CD14-positive monocyte (primary cell): ENCODE measurements at regions not wholly inside any gene's neighbourhood (a gene's known extent, or its start where the extent isn't known, plus 50 kb on each side); places are given as distances from the start of the nearest gene placed in this dataset.

ENCODE experiments used
- DNase-seq, 3 donors: peaks; one replicate each; pipeline ENCODE4 v3.0.0-alpha.2; 2011 to 2022
- H2AFZ ChIP-seq: 2 replicates; pipeline ENCODE4 v1.6.0; 2012; ENCODE audit warnings: mild to moderate bottlenecking, low read depth, low read length, inconsistent platforms; ENCODE audit not compliant: insufficient read depth, poor library complexity, severe bottlenecking
- H3K27ac ChIP-seq, 2 donors: 1 replicate in 1 of 2; 2 replicates in 1 of 2; pipeline ENCODE4 v1.5.1; 2012 to 2013; ENCODE audit warnings: low read length in 2 of 2, control low read depth in 1 of 2, inconsistent platforms in 1 of 2, low read depth in 1 of 2, mild to moderate bottlenecking in 1 of 2
- H3K27me3 ChIP-seq, 2 donors: one replicate each; pipeline versions ENCODE4 v1.6.0 to v1.6.1; 2011 to 2013; ENCODE audit warnings: low read length in 2 of 2; ENCODE audit not compliant: control insufficient read depth in 2 of 2, insufficient read depth in 2 of 2
- H3K36me3 ChIP-seq, 2 donors: replicated peaks in 1 of 2; 1 replicate in 1 of 2; 2 replicates in 1 of 2; pipeline versions ENCODE4 v1.5.1 to v1.6.1; 2012 to 2013; ENCODE audit warnings: low read length in 2 of 2, control low read depth in 1 of 2, inconsistent platforms in 1 of 2, mild to moderate bottlenecking in 1 of 2; ENCODE audit not compliant: insufficient read depth in 2 of 2, control insufficient read depth in 1 of 2
- H3K4me1 ChIP-seq, 2 donors: 1 replicate in 1 of 2; 2 replicates in 1 of 2; pipeline versions ENCODE4 v1.5.1 to v1.6.1; 2012 to 2013; ENCODE audit warnings: low read length in 2 of 2, control low read depth in 1 of 2, inconsistent platforms in 1 of 2, mild to moderate bottlenecking in 1 of 2, moderate library complexity in 1 of 2; ENCODE audit not compliant: insufficient read depth in 2 of 2, control insufficient read depth in 1 of 2
- H3K4me2 ChIP-seq: replicated peaks from 2 replicates; pipeline ENCODE3; 2012; ENCODE audit warnings: low read length, moderate library complexity, mild to moderate bottlenecking; ENCODE audit not compliant: poor library complexity, severe bottlenecking; ENCODE audit errors: extremely low read depth
- H3K4me3 ChIP-seq, 3 experiments: fragments of 200-600 bp in 1 of 3; sonication (generic) in 1 of 3; replicated peaks in 1 of 3; 1 replicate in 2 of 3; 2 replicates in 1 of 3; pipeline ENCODE4 v1.5.1; 2011 to 2013; ENCODE audit warnings: low read length in 3 of 3, mild to moderate bottlenecking in 3 of 3, control low read depth in 2 of 3, low read depth in 2 of 3, inconsistent platforms in 1 of 3, moderate library complexity in 1 of 3
- H3K79me2 ChIP-seq: 2 replicates; pipeline ENCODE4 v1.6.0; 2012; ENCODE audit warnings: mild to moderate bottlenecking, control low read depth, inconsistent platforms, low read length, moderate library complexity; ENCODE audit not compliant: insufficient read depth
- H3K9ac ChIP-seq: 2 replicates; pipeline ENCODE4 v1.6.0; 2017; ENCODE audit warnings: low read length, mild to moderate bottlenecking; ENCODE audit not compliant: insufficient read depth, poor library complexity, severe bottlenecking
- H3K9me3 ChIP-seq, 2 donors: replicated peaks in 1 of 2; 1 replicate in 1 of 2; 2 replicates in 1 of 2; pipeline versions ENCODE4 v1.5.1 to v1.6.1; 2012 to 2013; ENCODE audit warnings: low read length in 2 of 2, control low read depth in 1 of 2; ENCODE audit not compliant: control insufficient read depth in 1 of 2, insufficient read depth in 1 of 2
- H4K20me1 ChIP-seq: 2 replicates; pipeline ENCODE4 v1.6.0; 2012; ENCODE audit warnings: mild to moderate bottlenecking, low read length, control low read depth, moderate library complexity; ENCODE audit not compliant: insufficient read depth
- H3K27ac Mint-ChIP-seq, 7 donors: one replicate each; pipeline ENCODE4 v1.8.0; 2020; ENCODE audit warnings: mild to moderate bottlenecking in 7 of 7, mixed read lengths in 7 of 7, moderate library complexity in 6 of 7, inconsistent platforms in 2 of 7
- H3K27me3 Mint-ChIP-seq, 3 donors: one replicate each; pipeline ENCODE4 v1.8.0; 2021 to 2022; ENCODE audit warnings: low read depth in 3 of 3, mild to moderate bottlenecking in 3 of 3, mixed read lengths in 3 of 3, moderate library complexity in 3 of 3, inconsistent platforms in 1 of 3
- H3K36me3 Mint-ChIP-seq, 2 donors: one replicate each; pipeline ENCODE4 v1.8.0; 2020; ENCODE audit warnings: mixed read lengths in 2 of 2, inconsistent platforms in 1 of 2, mild to moderate bottlenecking in 1 of 2
- H3K4me1 Mint-ChIP-seq: one replicate; pipeline ENCODE4 v1.8.0; 2020; ENCODE audit warnings: mild to moderate bottlenecking, mixed read lengths
- H3K4me3 Mint-ChIP-seq, 2 donors: one replicate each; pipeline ENCODE4 v1.8.0; 2020; ENCODE audit warnings: mild to moderate bottlenecking in 2 of 2, mixed read lengths in 2 of 2, moderate library complexity in 1 of 2
- H3K9me3 Mint-ChIP-seq, 7 donors: one replicate each; pipeline ENCODE4 v1.8.0; 2020 to 2022; ENCODE audit warnings: mixed read lengths in 7 of 7, mild to moderate bottlenecking in 6 of 7, moderate library complexity in 6 of 7, inconsistent platforms in 2 of 7
- CTCF ChIP-seq: fragments of 200-600 bp; IDR thresholded peaks from one replicate; pipeline ENCODE4 v1.8.0; 2022; ENCODE audit warnings: antibody characterized with exemption, mild to moderate bottlenecking
- WGBS: methylation state at CpG from one replicate; pipeline ENCODE4 v1.1.5; 2013; ENCODE audit warnings: missing lambda C conversion rate; ENCODE audit not compliant: insufficient coverage; 5-methylcytosine and 5-hydroxymethylcytosine counted together
- intact Hi-C, 2 donors: fragments of 100-400 bp; cut with micrococcal nuclease; formaldehyde crosslinking; loops; one replicate each; pipeline versions ENCODE4 v1.15.0 to v1.15.1; 2023

GRCh38 chr16:35171106-35171505, 1711.7 kb downstream of the TP53TG3F start:
- no peak overlapping the region for H3K4me3 ChIP-seq
- no peaks in the 10 kb centered on the region for H3K27me3 ChIP-seq
- TF ChIP-seq CTCF, result no peak
- no peaks in the 10 kb centered on the region for H3K4me1 ChIP-seq
- DNase-seq, result no peak
- H3K9ac ChIP-seq, result no peak overlapping the region
- intact Hi-C loops, result no loop called here
- H3K27ac Mint-ChIP-seq, result no peak overlapping the region
- no peaks in the 10 kb centered on the region for H3K36me3 Mint-ChIP-seq
- H3K4me2 ChIP-seq, result no peak overlapping the region
- peaks cover 25 to 35% of the 10 kb centered on the region in 2 donors for H3K9me3 ChIP-seq
- H3K4me3 Mint-ChIP-seq, result no peak overlapping the region
- H3K79me2 ChIP-seq, result no peaks in the 10 kb centered on the region
- no peak overlapping the region for H2AFZ ChIP-seq
- no peaks in the 10 kb centered on the region for H3K36me3 ChIP-seq
- peaks cover 13 to 35% (median 22%) of the 10 kb centered on the region in 7 donors for H3K9me3 Mint-ChIP-seq
- H4K20me1 ChIP-seq, result no peaks in the 10 kb centered on the region
- 69% methylated on average over 5 of the region's 6 CpGs for WGBS
- H3K27me3 Mint-ChIP-seq, result no peaks in the 10 kb centered on the region
- H3K27ac ChIP-seq, result no peak overlapping the region
- H3K4me1 Mint-ChIP-seq, result no peaks in the 10 kb centered on the region

GRCh38 chr16:35173295-35173694, 1713.9 kb downstream of the TP53TG3F start:
- no peak overlapping the region for H3K4me3 Mint-ChIP-seq
- Histone ChIP-seq H3K9me3 (peaks cover 38 to 51% of the 10 kb centered on the region in 2 donors), H3K36me3 (no peaks in the 10 kb centered on the region), H3K9ac (no peak overlapping the region), H2AFZ (no peak overlapping the region), H3K27me3 (no peaks in the 10 kb centered on the region), H3K4me3 (no peak overlapping the region), H3K4me2 (no peak overlapping the region), H4K20me1 (no peaks in the 10 kb centered on the region), H3K79me2 (no peaks in the 10 kb centered on the region), H3K27ac (no peak overlapping the region), H3K4me1 (no peaks in the 10 kb centered on the region)
- no peak overlapping the region for H3K27ac Mint-ChIP-seq
- intact Hi-C loops, result no loop called here
- no peak for DNase-seq
- 90% methylated on average over 29 of the region's 29 CpGs for WGBS
- H3K9me3 Mint-ChIP-seq, result peaks cover 8 to 45% (median 20%) of the 10 kb centered on the region in 7 donors
- TF ChIP-seq CTCF, result no peak
- H3K27me3 Mint-ChIP-seq, result no peaks in the 10 kb centered on the region
- no peaks in the 10 kb centered on the region for H3K4me1 Mint-ChIP-seq
- no peaks in the 10 kb centered on the region for H3K36me3 Mint-ChIP-seq
